ENCODE measurements at regions not wholly inside any gene's neighbourhood (a gene's known extent, or its start where the extent isn't known, plus 50 kb on each side); places are given as distances from the start of the nearest gene placed in this dataset.

DNA sequence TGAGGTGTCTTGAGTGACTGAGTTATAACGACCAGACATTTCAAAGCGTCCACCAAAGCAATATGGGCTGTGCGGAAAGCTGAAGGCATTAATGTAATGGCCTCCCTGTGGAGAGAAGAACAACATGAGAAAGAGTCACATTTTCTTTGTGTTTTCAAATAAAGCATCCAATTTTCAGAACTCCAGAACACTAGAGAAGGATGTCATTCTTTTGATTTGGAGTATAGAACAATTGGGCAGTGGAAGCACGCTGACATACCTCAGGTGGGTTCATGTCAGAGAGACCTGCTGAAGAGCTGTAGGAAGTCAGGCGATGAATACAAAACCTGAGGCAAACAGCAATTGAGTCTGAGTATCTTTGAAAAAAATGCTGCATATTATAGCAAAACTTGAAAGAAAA lies 556.5 kb downstream of the GABRG2 start:
- Histone ChIP-seq H3K36me3 (ENCODE audit: control insufficient read depth, insufficient read depth, low read length) (no peaks in the 10 kb centered on the region), H3K9ac (ENCODE audit: low read depth, low read length) (no peak overlapping the region), H3K4ac (ENCODE audit: low read depth, low read length) (no peak overlapping the region), H2AFZ (replicated peaks; ENCODE audit: low read length, poor library complexity) (no peak overlapping the region), H4K5ac (ENCODE audit: low read depth, low read length) (no peak overlapping the region), H3K9me3 (ENCODE audit: control insufficient read depth, insufficient read depth, low read length) (peaks cover 13% of the 10 kb centered on the region), H3K14ac (replicated peaks; ENCODE audit: low read depth, low read length) (no peak overlapping the region), H2AK9ac (replicated peaks; ENCODE audit: low read depth, low read length, poor library complexity) (no peak overlapping the region), H3K56ac (ENCODE audit: extremely low read depth, insufficient read depth, low read length) (no peak overlapping the region), H3K27ac (ENCODE audit: insufficient read depth, low read length) (no peak overlapping the region), H3K23ac (ENCODE audit: low read depth, low read length) (no peak overlapping the region), H3K9me1 (ENCODE audit: insufficient read depth, low read length) (no peaks in the 10 kb centered on the region), H2BK20ac (ENCODE audit: low read depth, low read length) (no peak overlapping the region), H3K4me1 (ENCODE audit: control insufficient read depth, insufficient read depth, low read length) (no peaks in the 10 kb centered on the region), H2BK120ac (ENCODE audit: low read depth, low read length) (no peak overlapping the region), H3K18ac (ENCODE audit: low read depth, low read length) (no peak overlapping the region), H3K79me1 (ENCODE audit: low read depth in 1 of 2, low read length in 2 of 2) (no peaks in the 10 kb centered on the region), H2AK5ac (ENCODE audit: low read depth, low read length) (no peak overlapping the region), H3K27me3 (ENCODE audit: control insufficient read depth, insufficient read depth, low read length) (no peaks in the 10 kb centered on the region), H3K4me2 (ENCODE audit: low read depth, low read length) (no peak overlapping the region), H4K91ac (ENCODE audit: insufficient read depth, low read depth, low read length) (no peak overlapping the region), H2BK15ac (ENCODE audit: low read depth, low read length) (no peak overlapping the region), H4K20me1 (ENCODE audit: insufficient read depth, low read length) (no peaks in the 10 kb centered on the region), H3K4me3 (ENCODE audit: insufficient read depth, low read depth, low read length) (no peak overlapping the region), H4K8ac (ENCODE audit: low read depth in 2 of 2, low read length in 2 of 2) (no peak overlapping the region), H2BK5ac (ENCODE audit: low read depth, low read length, poor library complexity, severe bottlenecking) (no peak overlapping the region)
- in situ Hi-C loops (cut with MboI; ENCODE audit: low sequenced_read_pairs), result no loop called here
- intact Hi-C loops (cut with micrococcal nuclease), result no loop called here
- dilution Hi-C loops (cut with HindIII; ENCODE audit: low sequenced_read_pairs, unreplicated experiment), result no loop called here
- TF ChIP-seq BHLHE40 (IDR thresholded peaks at IDR 0.05; ENCODE audit: low read depth, low read length), result no peak
- no peak for TF ChIP-seq NFE2L2 (IDR thresholded peaks at IDR 0.05; ENCODE audit: low read depth, low read length)
- TF ChIP-seq ELK1 (IDR thresholded peaks at IDR 0.05; ENCODE audit: borderline replicate concordance, low read depth, low read length), result no peak
- no peak for TF ChIP-seq USF2 (IDR thresholded peaks at IDR 0.05; ENCODE audit: low read depth, low read length)
- DNase-seq, result no peak
- POLR2A ChIA-PET (ENCODE audit: unreplicated experiment), result no interaction called here
- BruUV-seq (replicated peaks), result no TSS peak
- CTCF ChIA-PET, result interaction anchor here (1.0 kb wide), 1 partner anchor 15 kb away, joined by 4 read pairs; no protein-coding TSS in a partner anchor
- WGBS, 2 experiments (ENCODE audit: extremely low coverage in 2 of 2, insufficient read length in 1 of 2), result no CpG with 5 or more reads among the region's 5 CpGs
- ATAC-seq (ENCODE audit: low read depth), result no peak

Data from IMR-90 (cell line).